K562 (cell line): ENCODE measurements at regions not wholly inside any gene's neighbourhood (a gene's known extent, or its start where the extent isn't known, plus 50 kb on each side); places are given as distances from the start of the nearest gene placed in this dataset.

Experiments
- CBX1 ChIP-seq: sonication (generic); IDR thresholded peaks from 2 replicates; pipeline ENCODE4 v1.6.1; 2016; ENCODE audit warnings: antibody characterized with exemption, low read depth, mild to moderate bottlenecking
- ESRRB ChIP-seq: fragments of 250-450 bp; sonication (Bioruptor Pico); IDR thresholded peaks from 2 replicates; pipeline ENCODE4 v1.5.0; 2020; ENCODE audit warnings: mild to moderate bottlenecking, moderate library complexity, borderline replicate concordance
- ETV1 ChIP-seq: fragments of 450-650 bp; conservative IDR thresholded peaks from 2 replicates; pipeline ENCODE4 v1.6.1; 2016; ENCODE audit warnings: missing genetic modification characterization, control low read depth, low read depth, missing compliant biosample characterization
- JUN ChIP-seq, 2 experiments: sonication (generic) in 1 of 2; formaldehyde crosslinking in 1 of 2; IDR thresholded peaks; 2 replicates each; pipeline versions ENCODE4 v1.6.1 to v1.8.0; 2012 to 2022; ENCODE audit warnings: borderline replicate concordance in 2 of 2, mild to moderate bottlenecking in 2 of 2, improper control_type of control experiment in 1 of 2, low read depth in 1 of 2, low read length in 1 of 2, missing genetic modification reagents in 1 of 2
- KAT2B ChIP-seq: IDR thresholded peaks from one replicate; pipeline ENCODE4 v1.6.1; 2012; ENCODE audit warnings: low read depth, mild to moderate bottlenecking, control low read depth, inconsistent platforms, low read length, moderate library complexity
- NUFIP1 ChIP-seq: fragments of 450-650 bp; IDR thresholded peaks from 2 replicates; pipeline ENCODE4 v1.6.1; 2018; ENCODE audit not compliant: partially characterized antibody
- PML ChIP-seq: IDR thresholded peaks from 2 replicates; pipeline ENCODE4 v1.6.1; 2012; ENCODE audit warnings: low read length, inconsistent platforms
- RAD21 ChIP-seq, 2 experiments: fragments of 250-450 bp in 1 of 2; fragments of 450-650 bp in 1 of 2; sonication (Bioruptor Pico) in 1 of 2; formaldehyde crosslinking in 1 of 2; IDR thresholded peaks in 1 of 2; conservative IDR thresholded peaks in 1 of 2; 2 replicates each; pipeline versions ENCODE4 v1.4.0 to v1.8.0; 2020 to 2022; ENCODE audit warnings: mild to moderate bottlenecking in 2 of 2, moderate library complexity in 1 of 2
- SNRNP70 ChIP-seq: fragments of 200-400 bp; formaldehyde crosslinking; optimal IDR thresholded peaks from 2 replicates; pipeline ENCODE3; 2017; ENCODE audit warnings: low read depth, low read length
- SRSF9 ChIP-seq: fragments of 200-400 bp; formaldehyde crosslinking; IDR thresholded peaks from 2 replicates; pipeline ENCODE4 v1.6.1; 2017; ENCODE audit warnings: low read depth, low read length, borderline replicate concordance
- STAT5A ChIP-seq: IDR thresholded peaks from 2 replicates; pipeline ENCODE4 v1.6.1; 2012; ENCODE audit warnings: low read length, inconsistent platforms, borderline replicate concordance
- TBP ChIP-seq: optimal IDR thresholded peaks from 2 replicates; pipeline ENCODE3; 2011; ENCODE audit warnings: low read depth, low read length, improper control_type of control experiment
- TRIM24 ChIP-seq, 2 experiments: fragments of 450-650 bp; IDR thresholded peaks; 2 replicates each; pipeline ENCODE4 v1.6.1; 2016
- ZNF347 ChIP-seq: fragments of 450-650 bp; formaldehyde crosslinking; IDR thresholded peaks from 2 replicates; pipeline ENCODE4 v1.4.0; 2020; ENCODE audit warnings: low read depth, mild to moderate bottlenecking, moderate library complexity
- TF ChIP-seq, protein P1 (sequence below): fragments of 200-800 bp; sonication (Bioruptor generic); IDR thresholded peaks from 2 replicates; pipeline ENCODE4 v1.6.1; 2017; ENCODE audit warnings: missing genetic modification characterization, missing compliant biosample characterization

DNA sequence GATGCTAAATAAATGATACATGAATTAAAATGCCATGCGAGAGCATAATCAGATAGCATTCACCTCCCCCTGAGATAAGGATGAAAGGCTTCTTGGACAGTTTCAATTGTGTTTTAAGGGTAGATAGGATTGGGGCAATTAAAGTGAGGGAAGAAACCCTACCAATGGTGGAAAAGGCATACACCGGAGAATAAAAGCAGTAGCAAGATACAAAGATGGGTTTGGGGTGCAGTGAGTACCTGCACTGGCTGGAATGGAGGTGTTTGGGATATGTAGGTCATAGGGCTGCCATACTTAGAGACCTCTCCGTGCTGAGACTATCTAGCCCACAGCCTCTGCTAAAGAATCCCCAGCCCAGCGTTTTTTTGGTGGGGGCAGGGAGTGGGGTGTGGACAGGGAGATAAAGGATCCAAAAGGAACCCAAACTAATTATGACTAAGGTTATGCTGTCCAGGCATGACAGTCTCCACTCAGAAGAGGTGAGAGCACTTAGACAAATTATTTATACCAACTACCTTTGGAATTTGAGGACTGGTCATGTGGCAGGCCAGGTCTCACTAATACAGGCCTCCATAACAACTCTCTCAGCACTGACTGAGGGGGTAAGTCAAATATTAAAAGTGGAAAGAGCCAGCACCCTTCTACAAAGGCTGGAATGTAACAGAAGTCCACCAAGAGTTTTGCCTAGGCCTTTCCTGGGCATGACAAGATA, 280.8 kb downstream of the ADGB start (continued):
- TF ChIP-seq TBP, result no peak
- TF ChIP-seq TRIM24 (IDR thresholded peaks at IDR 0.05), result peak; percentile 37 to 58; a peak in 3 of 4 replicates
- TF ChIP-seq STAT5A, result peak; percentile 44; the same call in 1 of the 2 replicates
- TF ChIP-seq PML, result 0 out of 2 replicates have a peak, but pooled peaks have one; percentile 34
- TF ChIP-seq SNRNP70, result no peak
- TF ChIP-seq ETV1 (tag), result no peak
- TF ChIP-seq NUFIP1, result peak; percentile 72
- no peak for TF ChIP-seq SRSF9
- no peak for TF ChIP-seq ESRRB (CRISPR knock-in tag)
- no peak for TF ChIP-seq JUN (IDR thresholded peaks at IDR 0.05; ENCODE audit: borderline replicate concordance, low read depth, low read length)
- no peak for TF ChIP-seq JUN (CRISPR knock-in tag; IDR thresholded peaks at IDR 0.05; ENCODE audit: borderline replicate concordance)
- TF ChIP-seq, protein P1, sequence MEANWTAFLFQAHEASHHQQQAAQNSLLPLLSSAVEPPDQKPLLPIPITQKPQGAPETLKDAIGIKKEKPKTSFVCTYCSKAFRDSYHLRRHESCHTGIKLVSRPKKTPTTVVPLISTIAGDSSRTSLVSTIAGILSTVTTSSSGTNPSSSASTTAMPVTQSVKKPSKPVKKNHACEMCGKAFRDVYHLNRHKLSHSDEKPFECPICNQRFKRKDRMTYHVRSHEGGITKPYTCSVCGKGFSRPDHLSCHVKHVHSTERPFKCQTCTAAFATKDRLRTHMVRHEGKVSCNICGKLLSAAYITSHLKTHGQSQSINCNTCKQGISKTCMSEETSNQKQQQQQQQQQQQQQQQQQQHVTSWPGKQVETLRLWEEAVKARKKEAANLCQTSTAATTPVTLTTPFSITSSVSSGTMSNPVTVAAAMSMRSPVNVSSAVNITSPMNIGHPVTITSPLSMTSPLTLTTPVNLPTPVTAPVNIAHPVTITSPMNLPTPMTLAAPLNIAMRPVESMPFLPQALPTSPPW (CRISPR knock-in tag), result peak; percentile 71
- TF ChIP-seq RAD21 (CRISPR knock-in tag; conservative IDR thresholded peaks at IDR 0.05 in 1 of 2, IDR thresholded peaks at IDR 0.05 in 1 of 2), result peak in 1 of 2 experiments; percentile 23; a peak in 2 of 4 replicates
- no peak for TF ChIP-seq KAT2B
- TF ChIP-seq ZNF347 (CRISPR knock-in tag), result no peak
- TF ChIP-seq CBX1, result no peak
